Fibroblast of lung (primary cell): ENCODE measurements at regions not wholly inside any gene's neighbourhood (a gene's known extent, or its start where the extent isn't known, plus 50 kb on each side); places are given as distances from the start of the nearest gene placed in this dataset.

Source experiments
- DNase-seq, 2 donors: peaks; one replicate each; pipeline versions ENCODE4 v3.0.0 to v3.0.0-alpha.2; 2010; ENCODE audit warnings: low read depth in 2 of 2
- H2AFZ ChIP-seq: 2 replicates; pipeline ENCODE4 v1.5.1; 2012; ENCODE audit warnings: low read length, control low read depth, inconsistent platforms
- H3K27ac ChIP-seq: 2 replicates; pipeline ENCODE4 v1.5.1; 2011; ENCODE audit warnings: low read length, control low read depth; ENCODE audit not compliant: insufficient read depth
- H3K27me3 ChIP-seq: 2 replicates; pipeline ENCODE4 v1.5.1; 2011; ENCODE audit warnings: mild to moderate bottlenecking, low read length; ENCODE audit not compliant: control insufficient read depth, insufficient read depth
- H3K36me3 ChIP-seq: 2 replicates; pipeline ENCODE4 v1.5.1; 2011; ENCODE audit warnings: low read length; ENCODE audit not compliant: control insufficient read depth, insufficient read depth
- H3K4me1 ChIP-seq: 2 replicates; pipeline ENCODE4 v1.5.1; 2011; ENCODE audit warnings: low read length; ENCODE audit not compliant: control insufficient read depth, insufficient read depth; ENCODE audit errors: extremely low read depth
- H3K4me2 ChIP-seq: 2 replicates; pipeline ENCODE4 v1.5.1; 2011; ENCODE audit warnings: low read length, control low read depth; ENCODE audit not compliant: insufficient read depth; ENCODE audit errors: extremely low read depth
- H3K4me3 ChIP-seq, 4 experiments: fragments of 200-600 bp in 1 of 4; sonication (generic) in 1 of 4; replicated peaks in 1 of 4; 2 replicates each; pipeline ENCODE4 v1.5.1; 2011 to 2016; ENCODE audit warnings: low read length in 4 of 4, low read depth in 3 of 4, mild to moderate bottlenecking in 3 of 4, control low read depth in 2 of 4, inconsistent platforms in 1 of 4, mixed read lengths in 1 of 4; ENCODE audit not compliant: insufficient read depth in 1 of 4; ENCODE audit errors: control extremely low read depth in 1 of 4
- H3K79me2 ChIP-seq: 2 replicates; pipeline ENCODE4 v1.5.1; 2012; ENCODE audit warnings: mild to moderate bottlenecking, low read length, inconsistent platforms; ENCODE audit not compliant: control insufficient read depth, insufficient read depth
- H3K9ac ChIP-seq: 2 replicates; pipeline ENCODE4 v1.5.1; 2011; ENCODE audit warnings: mild to moderate bottlenecking, low read length, control low read depth; ENCODE audit not compliant: insufficient read depth
- H3K9me3 ChIP-seq: 2 replicates; pipeline ENCODE4 v1.5.1; 2012; ENCODE audit warnings: low read depth, low read length; ENCODE audit not compliant: control insufficient read depth, insufficient read depth
- H4K20me1 ChIP-seq: 2 replicates; pipeline ENCODE4 v1.5.1; 2011; ENCODE audit warnings: low read length; ENCODE audit not compliant: control insufficient read depth, insufficient read depth; ENCODE audit errors: extremely low read depth
- EZH2 ChIP-seq: IDR thresholded peaks from 2 replicates; pipeline ENCODE4 v1.5.1; 2012; ENCODE audit warnings: low read length, control low read depth, mild to moderate bottlenecking; ENCODE audit errors: missing control alignments
- TF ChIP-seq, protein P1 (sequence below), 2 donors: IDR thresholded peaks in 1 of 2; conservative IDR thresholded peaks in 1 of 2; 1 replicate in 1 of 2; 2 replicates in 1 of 2; pipeline ENCODE4 v1.5.1; 2011 to 2012; ENCODE audit warnings: low read length in 2 of 2, control low read depth in 1 of 2, inconsistent platforms in 1 of 2, low read depth in 1 of 2, mild to moderate bottlenecking in 1 of 2

DNA sequence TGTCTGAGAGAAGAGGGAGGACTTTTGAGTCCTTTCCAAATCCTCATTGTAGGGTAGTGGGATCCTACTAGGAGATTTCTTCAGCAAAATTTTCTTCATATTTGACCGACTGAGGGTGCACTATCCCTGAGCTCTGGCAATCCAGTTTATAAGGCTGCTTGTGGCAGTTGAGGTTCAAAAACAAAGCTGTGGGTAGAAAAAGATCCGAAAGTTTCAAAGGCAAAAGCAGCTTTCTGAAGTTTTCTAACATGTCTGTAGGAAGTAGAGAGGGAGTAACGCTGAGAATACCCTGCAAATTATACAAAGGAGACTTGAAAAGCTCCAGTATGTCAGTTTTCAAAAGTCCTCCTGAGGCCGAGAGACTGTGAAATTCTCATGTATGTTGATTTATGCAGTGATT, 1039.3 kb upstream of the PIK3C3 start:
- no peaks in the 10 kb centered on the region for H3K27me3 ChIP-seq

GRCh38 chr18:40911582-40912254, 1043.3 kb upstream of the PIK3C3 start:
- no peak for TF ChIP-seq EZH2
- TF ChIP-seq, protein P1, sequence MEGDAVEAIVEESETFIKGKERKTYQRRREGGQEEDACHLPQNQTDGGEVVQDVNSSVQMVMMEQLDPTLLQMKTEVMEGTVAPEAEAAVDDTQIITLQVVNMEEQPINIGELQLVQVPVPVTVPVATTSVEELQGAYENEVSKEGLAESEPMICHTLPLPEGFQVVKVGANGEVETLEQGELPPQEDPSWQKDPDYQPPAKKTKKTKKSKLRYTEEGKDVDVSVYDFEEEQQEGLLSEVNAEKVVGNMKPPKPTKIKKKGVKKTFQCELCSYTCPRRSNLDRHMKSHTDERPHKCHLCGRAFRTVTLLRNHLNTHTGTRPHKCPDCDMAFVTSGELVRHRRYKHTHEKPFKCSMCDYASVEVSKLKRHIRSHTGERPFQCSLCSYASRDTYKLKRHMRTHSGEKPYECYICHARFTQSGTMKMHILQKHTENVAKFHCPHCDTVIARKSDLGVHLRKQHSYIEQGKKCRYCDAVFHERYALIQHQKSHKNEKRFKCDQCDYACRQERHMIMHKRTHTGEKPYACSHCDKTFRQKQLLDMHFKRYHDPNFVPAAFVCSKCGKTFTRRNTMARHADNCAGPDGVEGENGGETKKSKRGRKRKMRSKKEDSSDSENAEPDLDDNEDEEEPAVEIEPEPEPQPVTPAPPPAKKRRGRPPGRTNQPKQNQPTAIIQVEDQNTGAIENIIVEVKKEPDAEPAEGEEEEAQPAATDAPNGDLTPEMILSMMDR (conservative IDR thresholded peaks at IDR 0.05 in 1 of 2, IDR thresholded peaks at IDR 0.05 in 1 of 2; ENCODE audit: low read depth in 1 of 2, low read length in 2 of 2) = no peak
- H3K36me3 ChIP-seq = no peaks in the 10 kb centered on the region
- no peaks in the 10 kb centered on the region for H4K20me1 ChIP-seq
- H3K79me2 ChIP-seq = no peaks in the 10 kb centered on the region
- H3K4me3 ChIP-seq = no peak overlapping the region
- no peaks in the 10 kb centered on the region for H3K9me3 ChIP-seq
- no peak overlapping the region for H3K4me2 ChIP-seq
- H3K9ac ChIP-seq = no peak overlapping the region
- DNase-seq = peak; percentile 30 to 92
- H3K4me1 ChIP-seq = no peaks in the 10 kb centered on the region
- H3K27ac ChIP-seq = no peak overlapping the region
- H2AFZ ChIP-seq = no peak overlapping the region
- no peaks in the 10 kb centered on the region for H3K27me3 ChIP-seq

More for the DNA sequence above, 1039.3 kb upstream of the PIK3C3 start:
- H4K20me1 ChIP-seq = no peaks in the 10 kb centered on the region
- no peaks in the 10 kb centered on the region for H3K4me1 ChIP-seq
- no peak overlapping the region for H3K4me2 ChIP-seq
- H3K27ac ChIP-seq = no peak overlapping the region
- no peaks in the 10 kb centered on the region for H3K36me3 ChIP-seq
- H3K9ac ChIP-seq = no peak overlapping the region
- H3K4me3 ChIP-seq = no peak overlapping the region
- H3K9me3 ChIP-seq = no peaks in the 10 kb centered on the region
- TF ChIP-seq, protein P1 (conservative IDR thresholded peaks at IDR 0.05 in 1 of 2, IDR thresholded peaks at IDR 0.05 in 1 of 2; ENCODE audit: low read depth in 1 of 2, low read length in 2 of 2) = no peak
- no peak for TF ChIP-seq EZH2
- H2AFZ ChIP-seq = no peak overlapping the region
- no peak for DNase-seq
- no peaks in the 10 kb centered on the region for H3K79me2 ChIP-seq

DNA sequence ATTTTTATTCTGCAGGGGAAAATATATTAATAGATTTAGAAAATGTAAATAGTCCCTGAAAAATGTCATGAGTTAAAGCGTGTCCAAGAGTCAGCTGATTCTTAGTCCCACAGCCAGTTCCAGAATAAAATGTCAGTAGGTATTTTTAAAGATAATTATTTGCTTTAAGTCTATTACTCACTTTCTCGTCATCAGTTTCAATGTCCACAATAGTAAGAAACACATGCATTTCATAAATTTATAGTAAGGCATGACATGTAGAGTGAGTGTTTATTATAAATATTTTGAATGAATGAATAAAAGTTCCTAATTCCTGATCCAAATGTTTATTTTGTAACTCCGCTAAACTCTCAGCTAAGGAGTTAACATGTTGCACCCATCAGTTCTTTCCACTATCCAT, 1044.0 kb upstream of the PIK3C3 start:
- DNase-seq = peak in 1 of 2 donors; percentile 64
- no peak overlapping the region for H2AFZ ChIP-seq
- H3K36me3 ChIP-seq = no peaks in the 10 kb centered on the region
- no peak overlapping the region for H3K4me3 ChIP-seq
- H3K4me1 ChIP-seq = no peaks in the 10 kb centered on the region
- H3K4me2 ChIP-seq = no peak overlapping the region
- no peak for TF ChIP-seq EZH2
- TF ChIP-seq, protein P1 (conservative IDR thresholded peaks at IDR 0.05 in 1 of 2, IDR thresholded peaks at IDR 0.05 in 1 of 2; ENCODE audit: low read depth in 1 of 2, low read length in 2 of 2) = no peak
- no peaks in the 10 kb centered on the region for H3K79me2 ChIP-seq
- H3K9me3 ChIP-seq = no peaks in the 10 kb centered on the region
- H3K9ac ChIP-seq = no peak overlapping the region
- H3K27ac ChIP-seq = no peak overlapping the region
- no peaks in the 10 kb centered on the region for H3K27me3 ChIP-seq
- no peaks in the 10 kb centered on the region for H4K20me1 ChIP-seq
